ENCODE measurements at regions not wholly inside any gene's neighbourhood (a gene's known extent, or its start where the extent isn't known, plus 50 kb on each side); places are given as distances from the start of the nearest gene placed in this dataset.

- no peak for DNase-seq (ENCODE audit: low spot score)
- intact Hi-C loops (cut with micrococcal nuclease): no loop called here
- H3K36me3 Mint-ChIP-seq (ENCODE audit: low read depth): no peaks in the 10 kb centered on the region
- no peaks in the 10 kb centered on the region for H3K27me3 Mint-ChIP-seq (ENCODE audit: low read depth)
- no peaks in the 10 kb centered on the region for H3K9me3 Mint-ChIP-seq
- no peaks in the 10 kb centered on the region for H3K4me1 Mint-ChIP-seq (ENCODE audit: low read depth)
- H3K27ac Mint-ChIP-seq: no peak overlapping the region
- no peak overlapping the region for H3K4me3 Mint-ChIP-seq (ENCODE audit: low read depth)
Observed at GRCh38 chr10:130567011-130567410, 430.8 kb downstream of the GLRX3 start.

GRCh38 chr10:130567436-130567835, 431.2 kb downstream of the GLRX3 start:
- no peaks in the 10 kb centered on the region for H3K36me3 Mint-ChIP-seq (ENCODE audit: low read depth)
- H3K27ac Mint-ChIP-seq: no peak overlapping the region
- H3K4me1 Mint-ChIP-seq (ENCODE audit: low read depth): no peaks in the 10 kb centered on the region
- DNase-seq (ENCODE audit: low spot score): no peak
- no peak overlapping the region for H3K4me3 Mint-ChIP-seq (ENCODE audit: low read depth)
- intact Hi-C loops (cut with micrococcal nuclease): no loop called here
- H3K27me3 Mint-ChIP-seq (ENCODE audit: low read depth): no peaks in the 10 kb centered on the region
- H3K9me3 Mint-ChIP-seq: no peaks in the 10 kb centered on the region

GRCh38 chr10:130568246-130568645, 432.1 kb downstream of the GLRX3 start:
- Mint-ChIP-seq H3K4me1 (ENCODE audit: low read depth) (no peaks in the 10 kb centered on the region), H3K9me3 (no peaks in the 10 kb centered on the region), H3K36me3 (ENCODE audit: low read depth) (no peaks in the 10 kb centered on the region), H3K27me3 (ENCODE audit: low read depth) (no peaks in the 10 kb centered on the region), H3K27ac (no peak overlapping the region), H3K4me3 (ENCODE audit: low read depth) (no peak overlapping the region)
- no peak for DNase-seq (ENCODE audit: low spot score)
- intact Hi-C loops (cut with micrococcal nuclease): no loop called here

DNA sequence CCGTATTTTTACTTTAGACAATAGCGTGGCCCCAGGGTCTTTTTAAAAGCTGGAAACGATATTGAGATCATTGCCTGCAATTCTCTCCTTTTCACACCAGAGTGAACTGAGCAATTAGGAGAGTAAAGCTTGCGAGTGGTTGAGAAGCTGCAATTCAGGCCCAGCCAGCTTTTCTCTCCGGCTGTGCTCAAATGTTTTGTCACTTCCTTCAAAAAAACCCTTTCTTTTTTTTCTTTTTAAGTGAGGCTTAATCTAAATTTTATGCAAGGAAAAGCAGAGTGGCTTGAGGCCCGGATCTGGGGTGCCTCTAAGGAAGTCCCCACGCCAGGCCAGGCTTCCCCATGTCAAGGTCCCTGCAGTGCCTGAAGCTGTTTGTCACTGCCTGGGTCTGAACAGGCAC, 433.9 kb downstream of the GLRX3 start:
- Mint-ChIP-seq H3K9me3 (no peaks in the 10 kb centered on the region), H3K27ac (no peak overlapping the region), H3K4me1 (ENCODE audit: low read depth) (no peaks in the 10 kb centered on the region), H3K36me3 (ENCODE audit: low read depth) (no peaks in the 10 kb centered on the region), H3K27me3 (ENCODE audit: low read depth) (no peaks in the 10 kb centered on the region), H3K4me3 (ENCODE audit: low read depth) (no peak overlapping the region)
- no peak for DNase-seq (ENCODE audit: low spot score)
- intact Hi-C loops (cut with micrococcal nuclease): no loop called here

GRCh38 chr10:130571674-130572073, 435.5 kb downstream of the GLRX3 start:
- DNase-seq (ENCODE audit: low spot score): no peak
- Mint-ChIP-seq H3K27me3 (ENCODE audit: low read depth) (no peaks in the 10 kb centered on the region), H3K4me3 (ENCODE audit: low read depth) (no peak overlapping the region), H3K4me1 (ENCODE audit: low read depth) (no peaks in the 10 kb centered on the region), H3K36me3 (ENCODE audit: low read depth) (no peaks in the 10 kb centered on the region), H3K9me3 (no peaks in the 10 kb centered on the region), H3K27ac (no peak overlapping the region)
- intact Hi-C loops (cut with micrococcal nuclease): no loop called here

DNA sequence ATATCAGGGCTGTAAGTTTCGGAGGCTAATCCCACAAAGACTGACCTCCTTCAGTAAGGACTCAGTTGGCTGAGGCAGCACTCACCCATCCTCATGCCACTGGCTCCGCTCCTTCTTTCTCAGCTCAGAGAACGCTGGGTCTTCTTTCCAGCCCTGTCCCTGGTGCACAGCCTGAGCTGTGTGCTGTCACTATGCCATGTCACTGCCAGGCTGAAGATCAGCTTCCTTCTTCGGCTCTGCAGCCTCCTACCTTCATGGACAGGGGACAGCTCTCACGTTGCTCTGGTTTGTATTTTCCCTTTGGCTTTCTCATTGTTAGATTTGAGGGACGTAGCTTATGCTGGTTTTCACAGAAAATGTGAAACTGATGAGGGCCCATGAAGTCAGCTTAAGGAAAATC, 437.3 kb downstream of the GLRX3 start:
- no peaks in the 10 kb centered on the region for H3K9me3 Mint-ChIP-seq
- intact Hi-C loops (cut with micrococcal nuclease): no loop called here
- H3K4me1 Mint-ChIP-seq (ENCODE audit: low read depth): no peaks in the 10 kb centered on the region
- H3K4me3 Mint-ChIP-seq (ENCODE audit: low read depth): no peak overlapping the region
- H3K36me3 Mint-ChIP-seq (ENCODE audit: low read depth): no peaks in the 10 kb centered on the region
- no peak for DNase-seq (ENCODE audit: low spot score)
- H3K27ac Mint-ChIP-seq: no peak overlapping the region
- no peaks in the 10 kb centered on the region for H3K27me3 Mint-ChIP-seq (ENCODE audit: low read depth)

GRCh38 chr10:130575756-130576285, 439.6 kb downstream of the GLRX3 start:
- Mint-ChIP-seq H3K9me3 (no peaks in the 10 kb centered on the region), H3K27ac (no peak overlapping the region), H3K4me3 (ENCODE audit: low read depth) (no peak overlapping the region), H3K36me3 (ENCODE audit: low read depth) (no peaks in the 10 kb centered on the region), H3K27me3 (ENCODE audit: low read depth) (no peaks in the 10 kb centered on the region), H3K4me1 (ENCODE audit: low read depth) (no peaks in the 10 kb centered on the region)
- DNase-seq (ENCODE audit: low spot score): no peak
- intact Hi-C loops (cut with micrococcal nuclease): no loop called here

DNA sequence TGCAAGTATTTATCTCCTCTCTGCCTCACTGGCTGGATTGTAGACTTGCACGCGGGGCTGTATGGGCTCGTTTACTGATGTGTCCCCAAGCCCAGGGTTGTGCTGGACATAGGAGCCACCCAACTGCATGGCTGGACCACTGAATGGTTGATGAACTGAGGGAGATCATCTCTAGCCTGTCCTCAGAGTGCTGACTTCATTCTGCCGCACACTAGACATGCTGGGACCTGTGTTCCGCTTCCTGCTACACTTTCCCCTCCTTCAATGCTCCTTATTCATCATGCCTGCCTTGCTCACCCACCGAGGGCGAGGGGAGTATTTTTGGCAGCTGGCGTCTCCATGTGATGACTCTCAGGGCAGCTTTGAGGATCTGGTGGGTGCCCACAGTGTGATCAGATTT, 440.2 kb downstream of the GLRX3 start:
- no peak overlapping the region for H3K27ac Mint-ChIP-seq
- intact Hi-C loops (cut with micrococcal nuclease): no loop called here
- DNase-seq (ENCODE audit: low spot score): no peak
- H3K4me1 Mint-ChIP-seq (ENCODE audit: low read depth): no peaks in the 10 kb centered on the region
- H3K9me3 Mint-ChIP-seq: no peaks in the 10 kb centered on the region
- H3K4me3 Mint-ChIP-seq (ENCODE audit: low read depth): no peak overlapping the region
- H3K36me3 Mint-ChIP-seq (ENCODE audit: low read depth): no peaks in the 10 kb centered on the region
- no peaks in the 10 kb centered on the region for H3K27me3 Mint-ChIP-seq (ENCODE audit: low read depth)

GRCh38 chr10:130577039-130577438, 440.8 kb downstream of the GLRX3 start:
- H3K27ac Mint-ChIP-seq: no peak overlapping the region
- H3K36me3 Mint-ChIP-seq (ENCODE audit: low read depth): no peaks in the 10 kb centered on the region
- H3K4me1 Mint-ChIP-seq (ENCODE audit: low read depth): no peaks in the 10 kb centered on the region
- DNase-seq (ENCODE audit: low spot score): no peak
- no peak overlapping the region for H3K4me3 Mint-ChIP-seq (ENCODE audit: low read depth)
- intact Hi-C loops (cut with micrococcal nuclease): no loop called here
- no peaks in the 10 kb centered on the region for H3K9me3 Mint-ChIP-seq
- no peaks in the 10 kb centered on the region for H3K27me3 Mint-ChIP-seq (ENCODE audit: low read depth)

- DNase-seq (ENCODE audit: low spot score): no peak
- no peak overlapping the region for H3K27ac Mint-ChIP-seq
- no peaks in the 10 kb centered on the region for H3K27me3 Mint-ChIP-seq (ENCODE audit: low read depth)
- no peaks in the 10 kb centered on the region for H3K4me1 Mint-ChIP-seq (ENCODE audit: low read depth)
- no peaks in the 10 kb centered on the region for H3K9me3 Mint-ChIP-seq
- no peak overlapping the region for H3K4me3 Mint-ChIP-seq (ENCODE audit: low read depth)
- intact Hi-C loops (cut with micrococcal nuclease): no loop called here
- no peaks in the 10 kb centered on the region for H3K36me3 Mint-ChIP-seq (ENCODE audit: low read depth)
Observed at GRCh38 chr10:130578532-130579289, 442.5 kb downstream of the GLRX3 start.

- intact Hi-C loops (cut with micrococcal nuclease): no loop called here
- Mint-ChIP-seq H3K36me3 (ENCODE audit: low read depth) (no peaks in the 10 kb centered on the region), H3K4me1 (ENCODE audit: low read depth) (no peaks in the 10 kb centered on the region), H3K4me3 (ENCODE audit: low read depth) (no peak overlapping the region), H3K27me3 (ENCODE audit: low read depth) (no peaks in the 10 kb centered on the region), H3K27ac (no peak overlapping the region), H3K9me3 (no peaks in the 10 kb centered on the region)
- DNase-seq (ENCODE audit: low spot score): no peak
Observed at GRCh38 chr10:130579913-130580312, 443.7 kb downstream of the GLRX3 start.

- intact Hi-C loops (cut with micrococcal nuclease): no loop called here
- Mint-ChIP-seq H3K27me3 (ENCODE audit: low read depth) (no peaks in the 10 kb centered on the region), H3K4me3 (ENCODE audit: low read depth) (no peak overlapping the region), H3K4me1 (ENCODE audit: low read depth) (no peaks in the 10 kb centered on the region), H3K27ac (no peak overlapping the region), H3K36me3 (ENCODE audit: low read depth) (no peaks in the 10 kb centered on the region), H3K9me3 (no peaks in the 10 kb centered on the region)
- DNase-seq (ENCODE audit: low spot score): no peak
Observed at GRCh38 chr10:130580975-130581374, 444.8 kb downstream of the GLRX3 start.

GRCh38 chr10:130587718-130588117, 451.5 kb downstream of the GLRX3 start:
- H3K36me3 Mint-ChIP-seq (ENCODE audit: low read depth): no peaks in the 10 kb centered on the region
- no peaks in the 10 kb centered on the region for H3K9me3 Mint-ChIP-seq
- no peak overlapping the region for H3K4me3 Mint-ChIP-seq (ENCODE audit: low read depth)
- H3K27ac Mint-ChIP-seq: no peak overlapping the region
- intact Hi-C loops (cut with micrococcal nuclease): no loop called here
- H3K4me1 Mint-ChIP-seq (ENCODE audit: low read depth): no peaks in the 10 kb centered on the region
- no peak for DNase-seq (ENCODE audit: low spot score)
- H3K27me3 Mint-ChIP-seq (ENCODE audit: low read depth): no peaks in the 10 kb centered on the region

DNA sequence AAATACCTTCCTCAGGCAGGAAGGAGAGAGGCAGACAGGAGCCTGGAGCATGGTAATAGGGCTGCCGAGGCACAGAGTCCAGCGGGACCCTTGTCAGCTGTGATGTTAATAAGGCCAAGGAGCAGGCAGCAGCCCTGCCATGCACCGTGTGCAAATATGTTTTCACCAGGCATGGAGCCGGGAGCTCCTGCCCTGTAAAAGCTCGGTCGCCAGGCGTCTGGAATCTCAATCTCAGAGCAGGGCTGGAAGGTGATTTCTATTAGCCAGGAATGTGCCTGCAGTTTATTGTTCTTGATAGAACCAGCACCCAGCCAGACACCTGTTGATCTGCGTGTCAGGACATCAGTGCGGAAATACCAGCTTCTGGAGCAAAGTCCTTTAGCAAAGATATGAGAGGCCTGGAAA, 469.8 kb downstream of the GLRX3 start:
- no peaks in the 10 kb centered on the region for H3K27me3 Mint-ChIP-seq (ENCODE audit: low read depth)
- no peak overlapping the region for H3K4me3 Mint-ChIP-seq (ENCODE audit: low read depth)
- no peaks in the 10 kb centered on the region for H3K36me3 Mint-ChIP-seq (ENCODE audit: low read depth)
- no peaks in the 10 kb centered on the region for H3K4me1 Mint-ChIP-seq (ENCODE audit: low read depth)
- no peak overlapping the region for H3K27ac Mint-ChIP-seq
- intact Hi-C loops (cut with micrococcal nuclease): no loop called here
- DNase-seq (ENCODE audit: low spot score): no peak
- H3K9me3 Mint-ChIP-seq: no peaks in the 10 kb centered on the region
